ENCODE measurements at regions not wholly inside any gene's neighbourhood (a gene's known extent, or its start where the extent isn't known, plus 50 kb on each side); places are given as distances from the start of the nearest gene placed in this dataset.
"Not testable (repeated sequence)": the region's sequence is repeated elsewhere in the genome, so short reads cannot be mapped to it uniquely, and the experiment has no call there.

GRCh38 chr18:38301621-38302020, 736.0 kb upstream of the CELF4 start:
- no peak for DNase-seq (ENCODE audit: low read depth)

GRCh38 chr18:38297910-38298309, 732.3 kb upstream of the CELF4 start:
- no peak for DNase-seq (ENCODE audit: low read depth)

- no peak for DNase-seq (ENCODE audit: low read depth)
Measured at GRCh38 chr18:38290229-38290628, 724.6 kb upstream of the CELF4 start.

GRCh38 chr18:38284972-38285371, 719.4 kb upstream of the CELF4 start:
- no peak for DNase-seq (ENCODE audit: low read depth)

GRCh38 chr18:38263066-38263465, 697.5 kb upstream of the CELF4 start:
- DNase-seq (ENCODE audit: low read depth) = no peak

GRCh38 chr18:38262661-38263060, 697.1 kb upstream of the CELF4 start:
- DNase-seq (ENCODE audit: low read depth) = no peak

- DNase-seq (ENCODE audit: low read depth) = no peak
Measured at GRCh38 chr18:38257661-38258060, 692.1 kb upstream of the CELF4 start.

GRCh38 chr18:38256366-38256765, 690.8 kb upstream of the CELF4 start:
- no peak for DNase-seq (ENCODE audit: low read depth)

- no peak for DNase-seq (ENCODE audit: low read depth)
Measured at GRCh38 chr18:38250971-38251370, 685.4 kb upstream of the CELF4 start.

GRCh38 chr18:38244480-38244879, 678.9 kb upstream of the CELF4 start:
- no peak for DNase-seq (ENCODE audit: low read depth)

GRCh38 chr18:38243291-38243690, 677.7 kb upstream of the CELF4 start:
- no peak for DNase-seq (ENCODE audit: low read depth)

- DNase-seq (ENCODE audit: low read depth) = no peak
Measured at GRCh38 chr18:38241736-38242135, 676.1 kb upstream of the CELF4 start.

- no peak for DNase-seq (ENCODE audit: low read depth)
Measured at GRCh38 chr18:38241216-38241615, 675.6 kb upstream of the CELF4 start.

GRCh38 chr18:38239606-38240005, 674.0 kb upstream of the CELF4 start:
- DNase-seq (ENCODE audit: low read depth) = no peak

- DNase-seq (ENCODE audit: low read depth) = no peak
Measured at GRCh38 chr18:38237796-38238195, 672.2 kb upstream of the CELF4 start.

- DNase-seq (ENCODE audit: low read depth) = no peak
Measured at GRCh38 chr18:38221476-38222100, 656.0 kb upstream of the CELF4 start.

- no peak for DNase-seq (ENCODE audit: low read depth)
Measured at GRCh38 chr18:38198956-38199355, 633.4 kb upstream of the CELF4 start.

- no peak for DNase-seq (ENCODE audit: low read depth)
Measured at GRCh38 chr18:38198526-38198925, 632.9 kb upstream of the CELF4 start.

GRCh38 chr18:38186491-38186890, 620.9 kb upstream of the CELF4 start:
- no peak for DNase-seq (ENCODE audit: low read depth)

GRCh38 chr18:38174594-38174993, 609.0 kb upstream of the CELF4 start:
- no peak for DNase-seq (ENCODE audit: low read depth)

- DNase-seq (ENCODE audit: low read depth) = no peak
Measured at GRCh38 chr18:38174173-38174572, 608.6 kb upstream of the CELF4 start.

GRCh38 chr18:38170845-38171244, 605.2 kb upstream of the CELF4 start:
- no peak for DNase-seq (ENCODE audit: low read depth)

GRCh38 chr18:38167623-38168022, 602.0 kb upstream of the CELF4 start:
- no peak for DNase-seq (ENCODE audit: low read depth)

GRCh38 chr18:38153116-38153515, 587.5 kb upstream of the CELF4 start:
- not testable (repeated sequence) for DNase-seq (ENCODE audit: low read depth)

- DNase-seq (ENCODE audit: low read depth) = no peak
Measured at GRCh38 chr18:38116716-38117115, 551.1 kb upstream of the CELF4 start.
